Keratinocyte (primary cell): ENCODE measurements at regions not wholly inside any gene's neighbourhood (a gene's known extent, or its start where the extent isn't known, plus 50 kb on each side); places are given as distances from the start of the nearest gene placed in this dataset.

Experiments used
- DNase-seq: peaks from one replicate; pipeline ENCODE4 v3.0.0-alpha.2; 2011; ENCODE audit warnings: low read depth, missing footprints, low spot score
- FAIRE-seq: peaks from 2 replicates; lab custom pipeline; 2011; peaks lifted over from hg19 to GRCh38; lab: Jason Lieb, UNC
- H2AFZ ChIP-seq: 2 replicates; pipeline ENCODE4 v1.6.0; 2012; ENCODE audit warnings: low read length, control low read depth, inconsistent platforms; ENCODE audit not compliant: control insufficient read depth
- H3K27ac ChIP-seq: 2 replicates; pipeline ENCODE4 v1.5.1; 2011; ENCODE audit warnings: low read length; ENCODE audit not compliant: control insufficient read depth, insufficient read depth
- H3K27me3 ChIP-seq: 3 replicates; pipeline ENCODE4 v1.6.0; 2011; ENCODE audit warnings: low read length; ENCODE audit not compliant: control insufficient read depth, insufficient read depth; ENCODE audit errors: extremely low read depth
- H3K36me3 ChIP-seq, 2 experiments: 2 replicates in 1 of 2; 3 replicates in 1 of 2; pipeline ENCODE4 v1.5.1; 2011; ENCODE audit warnings: low read length in 2 of 2, mild to moderate bottlenecking in 1 of 2; ENCODE audit not compliant: control insufficient read depth in 2 of 2, insufficient read depth in 2 of 2; ENCODE audit errors: extremely low read depth in 1 of 2
- H3K4me1 ChIP-seq: 3 replicates; pipeline ENCODE4 v1.5.1; 2011; ENCODE audit warnings: low read length; ENCODE audit not compliant: control insufficient read depth, insufficient read depth; ENCODE audit errors: extremely low read depth
- H3K4me2 ChIP-seq: 3 replicates; pipeline ENCODE4 v1.6.0; 2011; ENCODE audit warnings: low read depth, low read length; ENCODE audit not compliant: control insufficient read depth, insufficient read depth; ENCODE audit errors: extremely low read depth
- H3K4me3 ChIP-seq, 3 experiments: fragments of 200-600 bp in 1 of 3; sonication (generic) in 1 of 3; 2 replicates in 2 of 3; 3 replicates in 1 of 3; pipeline ENCODE4 v1.5.1; 2011 to 2016; ENCODE audit warnings: low read length in 3 of 3, mild to moderate bottlenecking in 3 of 3, control low read depth in 2 of 3, inconsistent platforms in 1 of 3, low read depth in 1 of 3, mixed read lengths in 1 of 3, mixed run types in 1 of 3, moderate library complexity in 1 of 3; ENCODE audit not compliant: control insufficient read depth in 2 of 3, insufficient read depth in 2 of 3; ENCODE audit errors: extremely low read depth in 1 of 3
- H3K79me2 ChIP-seq: 2 replicates; pipeline ENCODE4 v1.6.0; 2012; ENCODE audit warnings: low read length; ENCODE audit not compliant: control insufficient read depth, insufficient read depth
- H3K9ac ChIP-seq: 3 replicates; pipeline ENCODE4 v1.6.0; 2011; ENCODE audit warnings: low read length; ENCODE audit not compliant: control insufficient read depth, insufficient read depth; ENCODE audit errors: extremely low read depth
- H3K9me1 ChIP-seq: 3 replicates; pipeline ENCODE4 v1.6.0; 2011; ENCODE audit warnings: low read length; ENCODE audit not compliant: control insufficient read depth, insufficient read depth; ENCODE audit errors: extremely low read depth
- H3K9me3 ChIP-seq: 2 replicates; pipeline ENCODE4 v1.5.1; 2012; ENCODE audit warnings: low read depth, low read length; ENCODE audit not compliant: control insufficient read depth
- H4K20me1 ChIP-seq: 3 replicates; pipeline ENCODE4 v1.6.0; 2011; ENCODE audit warnings: low read length; ENCODE audit not compliant: control insufficient read depth, insufficient read depth; ENCODE audit errors: extremely low read depth
- CTCF ChIP-seq, 3 experiments: IDR thresholded peaks in 1 of 3; conservative IDR thresholded peaks in 1 of 3; optimal IDR thresholded peaks in 1 of 3; 2 replicates in 2 of 3; 3 replicates in 1 of 3; pipeline versions ENCODE3 to v1.5.1; 2011; ENCODE audit warnings: low read length in 3 of 3, mild to moderate bottlenecking in 3 of 3, moderate library complexity in 2 of 3, control low read depth in 1 of 3, inconsistent platforms in 1 of 3; ENCODE audit not compliant: insufficient read depth in 2 of 3; ENCODE audit errors: extremely low read depth in 1 of 3
- EZH2 ChIP-seq: IDR thresholded peaks from one replicate; pipeline ENCODE4 v1.6.1; 2012; ENCODE audit warnings: inconsistent platforms, mild to moderate bottlenecking, low read length, moderate library complexity
- dilution Hi-C: fragments of 300-500 bp; cut with MboI; formaldehyde crosslinking; loops from one replicate; pipeline ENCODE4 v1.7.0; 2020; ENCODE audit warnings: low sequenced_read_pairs; ENCODE audit not compliant: extremely low pct_ligation_motif_present

GRCh38 chr21:20661745-20662422 is 336.3 kb upstream of the NCAM2 start:
- FAIRE-seq (no peak), DNase-seq (no peak)
- Histone ChIP-seq H3K4me2 (no peak overlapping the region), H2AFZ (no peak overlapping the region), H3K9me3 (no peaks in the 10 kb centered on the region), H3K9ac (no peak overlapping the region), H3K79me2 (no peaks in the 10 kb centered on the region), H3K4me1 (no peaks in the 10 kb centered on the region), H3K9me1 (no peaks in the 10 kb centered on the region), H3K27me3 (no peaks in the 10 kb centered on the region), H3K4me3 (no peak overlapping the region), H4K20me1 (no peaks in the 10 kb centered on the region), H3K36me3 (no peaks in the 10 kb centered on the region), H3K27ac (no peak overlapping the region)
- dilution Hi-C loops: no loop called here
- no peak for TF ChIP-seq CTCF (optimal IDR thresholded peaks at IDR 0.05 in 1 of 3, IDR thresholded peaks at IDR 0.05 in 1 of 3, conservative IDR thresholded peaks at IDR 0.05 in 1 of 3; ENCODE audit: extremely low read depth in 1 of 3, insufficient read depth in 2 of 3, low read length in 3 of 3)
- no peak for TF ChIP-seq EZH2

GRCh38 chr21:20662514-20662913 is 335.7 kb upstream of the NCAM2 start:
- Histone ChIP-seq H3K9me3 (no peaks in the 10 kb centered on the region), H3K9me1 (no peaks in the 10 kb centered on the region), H3K27me3 (no peaks in the 10 kb centered on the region), H3K9ac (no peak overlapping the region), H3K4me1 (no peaks in the 10 kb centered on the region), H3K4me2 (no peak overlapping the region), H4K20me1 (no peaks in the 10 kb centered on the region), H3K27ac (no peak overlapping the region), H3K4me3 (no peak overlapping the region), H3K36me3 (no peaks in the 10 kb centered on the region), H3K79me2 (no peaks in the 10 kb centered on the region), H2AFZ (no peak overlapping the region)
- TF ChIP-seq EZH2: no peak
- no peak for TF ChIP-seq CTCF (optimal IDR thresholded peaks at IDR 0.05 in 1 of 3, IDR thresholded peaks at IDR 0.05 in 1 of 3, conservative IDR thresholded peaks at IDR 0.05 in 1 of 3; ENCODE audit: extremely low read depth in 1 of 3, insufficient read depth in 2 of 3, low read length in 3 of 3)
- dilution Hi-C loops: no loop called here
- no peak for DNase-seq
- no peak for FAIRE-seq
